HEK293 (cell line): ENCODE measurements at regions not wholly inside any gene's neighbourhood (a gene's known extent, or its start where the extent isn't known, plus 50 kb on each side); places are given as distances from the start of the nearest gene placed in this dataset.

Source experiments
- CTCF ChIA-PET: fragments of 350-600 bp; formaldehyde crosslinking; extraction: SDS; loops from one replicate; lab custom pipeline; 2021; ENCODE audit warnings: antibody characterized with exemption; lab: Yijun Ruan, JAX
- POLR2A ChIA-PET: fragments of 300-600 bp; formaldehyde crosslinking; extraction: SDS; loops from one replicate; lab custom pipeline; 2020; ENCODE audit warnings: antibody characterized with exemption, inconsistent platforms; lab: Yijun Ruan, JAX
- H3K27ac ChIP-seq: fragments of 200-500 bp; sonication (Bioruptor generic); 2 replicates; pipeline ENCODE4 v1.5.1; 2014; ENCODE audit warnings: low read depth, low read length, control low read depth, inconsistent platforms; ENCODE audit errors: extremely low read depth
- H3K36me3 ChIP-seq, 2 experiments: fragments of 200-500 bp in 1 of 2; sonication (Bioruptor generic) in 1 of 2; 1 replicate in 1 of 2; 2 replicates in 1 of 2; pipeline ENCODE4 v1.5.1; 2014 to 2017; ENCODE audit warnings: inconsistent platforms in 2 of 2, low read length in 2 of 2; ENCODE audit not compliant: control insufficient read depth in 2 of 2, insufficient read depth in 1 of 2
- H3K4me1 ChIP-seq: fragments of 200-500 bp; sonication (Bioruptor generic); 2 replicates; pipeline ENCODE4 v1.5.1; 2014; ENCODE audit warnings: mild to moderate bottlenecking, low read length, inconsistent platforms; ENCODE audit not compliant: control insufficient read depth, insufficient read depth
- H3K4me3 ChIP-seq: 2 replicates; pipeline ENCODE4 v1.5.1; 2011; ENCODE audit warnings: low read depth, mild to moderate bottlenecking, control low read depth, low read length, moderate library complexity
- H3K9me3 ChIP-seq: fragments of 200-500 bp; sonication (Bioruptor generic); 2 replicates; pipeline ENCODE4 v1.5.1; 2014; ENCODE audit warnings: low read depth, low read length, inconsistent platforms; ENCODE audit not compliant: control insufficient read depth, insufficient read depth
- GFI1B ChIP-seq: fragments of 450-650 bp; formaldehyde crosslinking; IDR thresholded peaks from 2 replicates; pipeline ENCODE4 v1.5.1; 2016; ENCODE audit warnings: missing biosample characterization, missing genetic modification characterization
- GLI2 ChIP-seq: fragments of 450-650 bp; formaldehyde crosslinking; IDR thresholded peaks from 2 replicates; pipeline ENCODE4; 2017; ENCODE audit warnings: missing biosample characterization, missing genetic modification characterization, low read depth, borderline replicate concordance
- ZBTB48 ChIP-seq: fragments of 450-650 bp; formaldehyde crosslinking; IDR thresholded peaks from 2 replicates; pipeline ENCODE4 v1.5.1; 2016; ENCODE audit warnings: missing biosample characterization, missing genetic modification characterization
- ZNF114 ChIP-seq: fragments of 450-650 bp; formaldehyde crosslinking; IDR thresholded peaks from 2 replicates; pipeline ENCODE4 v1.5.0; 2017; ENCODE audit warnings: missing biosample characterization, missing genetic modification characterization
- ZNF24 ChIP-seq: fragments of 450-650 bp; formaldehyde crosslinking; IDR thresholded peaks from 2 replicates; pipeline ENCODE4 v1.5.1; 2016; ENCODE audit warnings: missing biosample characterization, missing genetic modification characterization
- ZNF394 ChIP-seq: fragments of 450-650 bp; formaldehyde crosslinking; IDR thresholded peaks from 2 replicates; pipeline ENCODE4 v1.5.1; 2016; ENCODE audit warnings: missing biosample characterization, missing genetic modification characterization, mild to moderate bottlenecking, moderate library complexity, borderline replicate concordance
- ZNF514 ChIP-seq: fragments of 450-650 bp; formaldehyde crosslinking; IDR thresholded peaks from 2 replicates; pipeline ENCODE4 v1.5.1; 2016; ENCODE audit warnings: missing biosample characterization, missing genetic modification characterization
- ZNF571 ChIP-seq: fragments of 450-650 bp; formaldehyde crosslinking; IDR thresholded peaks from 2 replicates; pipeline ENCODE4 v1.5.0; 2017; ENCODE audit warnings: missing biosample characterization, missing genetic modification characterization
- ZNF610 ChIP-seq: fragments of 450-650 bp; formaldehyde crosslinking; IDR thresholded peaks from 2 replicates; pipeline ENCODE4 v1.5.1; 2016; ENCODE audit warnings: missing biosample characterization, missing genetic modification characterization, borderline replicate concordance
- ZNF76 ChIP-seq: fragments of 450-650 bp; formaldehyde crosslinking; IDR thresholded peaks from 2 replicates; pipeline ENCODE4; 2016; ENCODE audit warnings: low read depth, missing biosample characterization, missing genetic modification characterization, borderline replicate concordance
- TF ChIP-seq, protein P1 (sequence below): fragments of 450-650 bp; formaldehyde crosslinking; IDR thresholded peaks from 2 replicates; pipeline ENCODE4 v1.5.1; 2017; ENCODE audit warnings: missing biosample characterization, missing genetic modification characterization
- TF ChIP-seq, protein P2 (sequence below): IDR thresholded peaks from 2 replicates; pipeline ENCODE4 v1.6.1; 2011; ENCODE audit warnings: mild to moderate bottlenecking, low read depth, low read length, borderline replicate concordance
- TF ChIP-seq, protein P3 (sequence below): fragments of 450-650 bp; formaldehyde crosslinking; IDR thresholded peaks from 2 replicates; pipeline ENCODE4; 2016; ENCODE audit warnings: missing biosample characterization, missing genetic modification characterization
- TF ChIP-seq, protein P4 (sequence below): fragments of 450-650 bp; formaldehyde crosslinking; conservative IDR thresholded peaks from 2 replicates; pipeline ENCODE4 v1.5.1; 2016; ENCODE audit warnings: low read depth, missing biosample characterization, missing genetic modification characterization
- TF ChIP-seq, protein P5 (sequence below): fragments of 450-650 bp; IDR thresholded peaks from 2 replicates; pipeline ENCODE4 v1.5.1; 2018; ENCODE audit warnings: missing biosample characterization, missing genetic modification characterization
- TF ChIP-seq, protein P6 (sequence below): fragments of 450-650 bp; formaldehyde crosslinking; IDR thresholded peaks from 2 replicates; pipeline ENCODE4 v1.5.1; 2016; ENCODE audit warnings: missing biosample characterization, missing genetic modification characterization
- TF ChIP-seq, protein P7 (sequence below): fragments of 450-650 bp; formaldehyde crosslinking; IDR thresholded peaks from 2 replicates; pipeline ENCODE4 v1.5.1; 2016; ENCODE audit warnings: missing biosample characterization, missing genetic modification characterization, borderline replicate concordance

DNA sequence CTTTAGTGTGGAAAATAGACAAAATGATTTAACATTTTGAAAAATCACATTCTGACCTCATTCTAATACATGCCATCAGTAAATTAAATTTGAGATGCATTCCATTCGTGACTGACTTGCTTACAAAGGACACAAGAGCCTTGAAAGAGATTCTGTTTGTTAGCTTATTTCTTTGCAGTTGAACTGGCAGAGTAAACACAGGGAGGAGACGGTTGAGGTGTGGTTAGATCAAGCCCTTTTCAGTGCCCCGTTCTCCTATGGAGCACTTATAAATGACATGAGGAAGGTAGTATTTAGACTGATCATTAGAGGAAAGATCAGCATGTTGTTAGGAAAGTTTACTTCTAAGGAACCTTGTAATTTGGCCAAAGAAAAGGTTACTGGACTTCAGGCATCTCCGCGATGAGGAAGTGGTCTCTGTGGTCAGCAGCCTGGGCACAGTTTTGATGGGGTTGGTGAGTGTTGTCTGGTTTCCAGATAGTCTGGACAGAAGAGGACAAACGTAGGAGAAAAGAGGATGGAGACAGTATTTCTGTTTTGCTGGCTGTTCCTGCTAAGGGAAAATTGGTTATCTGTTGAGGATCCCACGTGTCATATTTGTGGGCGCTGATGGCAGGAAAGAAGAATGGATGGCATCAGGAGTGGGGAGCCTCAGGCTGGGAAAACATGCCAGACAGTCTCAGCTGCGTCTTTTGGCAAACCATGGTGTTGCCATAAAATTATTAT is 328.9 kb upstream of the TBL1XR1 start:
- H3K4me3 ChIP-seq, result no peak overlapping the region
- H3K9me3 ChIP-seq, result no peaks in the 10 kb centered on the region
- ChIA-PET POLR2A (no interaction called here), CTCF (no interaction called here)
- no peaks in the 10 kb centered on the region for H3K36me3 ChIP-seq
- TF ChIP-seq ZNF24 (tag by site-specific recombination) (no peak), ZNF514 (no peak), ZNF610 (no peak), ZNF394 (tag by site-specific recombination) (no peak), GLI2 (tag by site-specific recombination) (no peak), ZNF76 (tag by site-specific recombination) (no peak), ZBTB48 (tag by site-specific recombination) (no peak), ZNF571 (tag by site-specific recombination) (no peak), ZNF114 (tag by site-specific recombination) (no peak), GFI1B (tag by site-specific recombination) (no peak)
- TF ChIP-seq, protein P1, sequence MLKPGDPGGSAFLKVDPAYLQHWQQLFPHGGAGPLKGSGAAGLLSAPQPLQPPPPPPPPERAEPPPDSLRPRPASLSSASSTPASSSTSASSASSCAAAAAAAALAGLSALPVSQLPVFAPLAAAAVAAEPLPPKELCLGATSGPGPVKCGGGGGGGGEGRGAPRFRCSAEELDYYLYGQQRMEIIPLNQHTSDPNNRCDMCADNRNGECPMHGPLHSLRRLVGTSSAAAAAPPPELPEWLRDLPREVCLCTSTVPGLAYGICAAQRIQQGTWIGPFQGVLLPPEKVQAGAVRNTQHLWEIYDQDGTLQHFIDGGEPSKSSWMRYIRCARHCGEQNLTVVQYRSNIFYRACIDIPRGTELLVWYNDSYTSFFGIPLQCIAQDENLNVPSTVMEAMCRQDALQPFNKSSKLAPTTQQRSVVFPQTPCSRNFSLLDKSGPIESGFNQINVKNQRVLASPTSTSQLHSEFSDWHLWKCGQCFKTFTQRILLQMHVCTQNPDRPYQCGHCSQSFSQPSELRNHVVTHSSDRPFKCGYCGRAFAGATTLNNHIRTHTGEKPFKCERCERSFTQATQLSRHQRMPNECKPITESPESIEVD (tag by site-specific recombination), result no peak
- TF ChIP-seq, protein P2, sequence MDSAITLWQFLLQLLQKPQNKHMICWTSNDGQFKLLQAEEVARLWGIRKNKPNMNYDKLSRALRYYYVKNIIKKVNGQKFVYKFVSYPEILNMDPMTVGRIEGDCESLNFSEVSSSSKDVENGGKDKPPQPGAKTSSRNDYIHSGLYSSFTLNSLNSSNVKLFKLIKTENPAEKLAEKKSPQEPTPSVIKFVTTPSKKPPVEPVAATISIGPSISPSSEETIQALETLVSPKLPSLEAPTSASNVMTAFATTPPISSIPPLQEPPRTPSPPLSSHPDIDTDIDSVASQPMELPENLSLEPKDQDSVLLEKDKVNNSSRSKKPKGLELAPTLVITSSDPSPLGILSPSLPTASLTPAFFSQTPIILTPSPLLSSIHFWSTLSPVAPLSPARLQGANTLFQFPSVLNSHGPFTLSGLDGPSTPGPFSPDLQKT, result no peak
- TF ChIP-seq, protein P3, sequence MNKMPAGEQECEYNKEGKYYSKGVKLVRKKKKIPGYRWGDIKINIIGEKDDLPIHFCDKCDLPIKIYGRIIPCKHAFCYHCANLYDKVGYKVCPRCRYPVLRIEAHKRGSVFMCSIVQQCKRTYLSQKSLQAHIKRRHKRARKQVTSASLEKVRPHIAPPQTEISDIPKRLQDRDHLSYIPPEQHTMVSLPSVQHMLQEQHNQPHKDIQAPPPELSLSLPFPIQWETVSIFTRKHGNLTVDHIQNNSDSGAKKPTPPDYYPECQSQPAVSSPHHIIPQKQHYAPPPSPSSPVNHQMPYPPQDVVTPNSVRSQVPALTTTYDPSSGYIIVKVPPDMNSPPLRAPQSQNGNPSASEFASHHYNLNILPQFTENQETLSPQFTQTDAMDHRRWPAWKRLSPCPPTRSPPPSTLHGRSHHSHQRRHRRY (tag by site-specific recombination), result no peak
- TF ChIP-seq, protein P4, sequence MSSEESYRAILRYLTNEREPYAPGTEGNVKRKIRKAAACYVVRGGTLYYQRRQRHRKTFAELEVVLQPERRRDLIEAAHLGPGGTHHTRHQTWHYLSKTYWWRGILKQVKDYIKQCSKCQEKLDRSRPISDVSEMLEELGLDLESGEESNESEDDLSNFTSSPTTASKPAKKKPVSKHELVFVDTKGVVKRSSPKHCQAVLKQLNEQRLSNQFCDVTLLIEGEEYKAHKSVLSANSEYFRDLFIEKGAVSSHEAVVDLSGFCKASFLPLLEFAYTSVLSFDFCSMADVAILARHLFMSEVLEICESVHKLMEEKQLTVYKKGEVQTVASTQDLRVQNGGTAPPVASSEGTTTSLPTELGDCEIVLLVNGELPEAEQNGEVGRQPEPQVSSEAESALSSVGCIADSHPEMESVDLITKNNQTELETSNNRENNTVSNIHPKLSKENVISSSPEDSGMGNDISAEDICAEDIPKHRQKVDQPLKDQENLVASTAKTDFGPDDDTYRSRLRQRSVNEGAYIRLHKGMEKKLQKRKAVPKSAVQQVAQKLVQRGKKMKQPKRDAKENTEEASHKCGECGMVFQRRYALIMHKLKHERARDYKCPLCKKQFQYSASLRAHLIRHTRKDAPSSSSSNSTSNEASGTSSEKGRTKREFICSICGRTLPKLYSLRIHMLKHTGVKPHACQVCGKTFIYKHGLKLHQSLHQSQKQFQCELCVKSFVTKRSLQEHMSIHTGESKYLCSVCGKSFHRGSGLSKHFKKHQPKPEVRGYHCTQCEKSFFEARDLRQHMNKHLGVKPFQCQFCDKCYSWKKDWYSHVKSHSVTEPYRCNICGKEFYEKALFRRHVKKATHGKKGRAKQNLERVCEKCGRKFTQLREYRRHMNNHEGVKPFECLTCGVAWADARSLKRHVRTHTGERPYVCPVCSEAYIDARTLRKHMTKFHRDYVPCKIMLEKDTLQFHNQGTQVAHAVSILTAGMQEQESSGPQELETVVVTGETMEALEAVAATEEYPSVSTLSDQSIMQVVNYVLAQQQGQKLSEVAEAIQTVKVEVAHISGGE (tag by site-specific recombination), result no peak
- TF ChIP-seq, protein P5, sequence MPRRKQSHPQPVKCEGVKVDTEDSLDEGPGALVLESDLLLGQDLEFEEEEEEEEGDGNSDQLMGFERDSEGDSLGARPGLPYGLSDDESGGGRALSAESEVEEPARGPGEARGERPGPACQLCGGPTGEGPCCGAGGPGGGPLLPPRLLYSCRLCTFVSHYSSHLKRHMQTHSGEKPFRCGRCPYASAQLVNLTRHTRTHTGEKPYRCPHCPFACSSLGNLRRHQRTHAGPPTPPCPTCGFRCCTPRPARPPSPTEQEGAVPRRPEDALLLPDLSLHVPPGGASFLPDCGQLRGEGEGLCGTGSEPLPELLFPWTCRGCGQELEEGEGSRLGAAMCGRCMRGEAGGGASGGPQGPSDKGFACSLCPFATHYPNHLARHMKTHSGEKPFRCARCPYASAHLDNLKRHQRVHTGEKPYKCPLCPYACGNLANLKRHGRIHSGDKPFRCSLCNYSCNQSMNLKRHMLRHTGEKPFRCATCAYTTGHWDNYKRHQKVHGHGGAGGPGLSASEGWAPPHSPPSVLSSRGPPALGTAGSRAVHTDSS (tag by site-specific recombination), result no peak
- no peaks in the 10 kb centered on the region for H3K4me1 ChIP-seq
- H3K27ac ChIP-seq, result no peak overlapping the region

DNA sequence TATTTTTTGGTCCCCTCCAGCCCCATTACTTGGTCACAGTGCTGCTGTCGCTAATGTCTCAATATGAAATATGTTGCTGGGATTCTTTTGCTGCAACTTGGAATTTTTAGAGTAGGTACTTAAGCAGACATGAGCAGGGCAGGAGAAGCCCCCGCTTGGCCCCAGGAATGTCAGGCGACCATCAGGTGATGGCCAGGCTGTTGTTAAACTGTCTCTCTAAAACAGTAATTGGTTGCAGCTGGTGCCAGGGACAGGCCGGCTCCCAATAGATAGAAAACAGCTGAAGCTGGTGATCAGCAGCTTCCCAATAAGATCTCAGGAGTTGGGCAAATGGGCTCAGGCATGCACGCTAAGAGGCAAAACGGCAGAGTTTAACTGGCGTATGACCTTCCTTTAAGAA is 329.9 kb upstream of the TBL1XR1 start:
- Histone ChIP-seq H3K36me3 (no peaks in the 10 kb centered on the region), H3K27ac (no peak overlapping the region), H3K4me1 (no peaks in the 10 kb centered on the region), H3K4me3 (no peak overlapping the region), H3K9me3 (no peaks in the 10 kb centered on the region)
- CTCF ChIA-PET, result no interaction called here
- POLR2A ChIA-PET, result no interaction called here
- TF ChIP-seq, protein P6, sequence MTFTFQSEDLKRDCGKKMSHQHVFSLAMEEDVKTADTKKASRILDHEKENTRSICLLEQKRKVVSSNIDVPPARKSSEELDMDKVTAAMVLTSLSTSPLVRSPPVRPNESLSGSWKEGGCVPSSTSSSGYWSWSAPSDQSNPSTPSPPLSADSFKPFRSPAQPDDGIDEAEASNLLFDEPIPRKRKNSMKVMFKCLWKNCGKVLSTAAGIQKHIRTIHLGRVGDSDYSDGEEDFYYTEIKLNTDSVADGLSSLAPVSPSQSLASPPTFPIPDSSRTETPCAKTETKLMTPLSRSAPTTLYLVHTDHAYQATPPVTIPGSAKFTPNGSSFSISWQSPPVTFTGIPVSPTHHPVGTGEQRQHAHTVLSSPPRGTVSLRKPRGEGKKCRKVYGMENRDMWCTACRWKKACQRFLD, result no peak
- TF ChIP-seq, protein P7, sequence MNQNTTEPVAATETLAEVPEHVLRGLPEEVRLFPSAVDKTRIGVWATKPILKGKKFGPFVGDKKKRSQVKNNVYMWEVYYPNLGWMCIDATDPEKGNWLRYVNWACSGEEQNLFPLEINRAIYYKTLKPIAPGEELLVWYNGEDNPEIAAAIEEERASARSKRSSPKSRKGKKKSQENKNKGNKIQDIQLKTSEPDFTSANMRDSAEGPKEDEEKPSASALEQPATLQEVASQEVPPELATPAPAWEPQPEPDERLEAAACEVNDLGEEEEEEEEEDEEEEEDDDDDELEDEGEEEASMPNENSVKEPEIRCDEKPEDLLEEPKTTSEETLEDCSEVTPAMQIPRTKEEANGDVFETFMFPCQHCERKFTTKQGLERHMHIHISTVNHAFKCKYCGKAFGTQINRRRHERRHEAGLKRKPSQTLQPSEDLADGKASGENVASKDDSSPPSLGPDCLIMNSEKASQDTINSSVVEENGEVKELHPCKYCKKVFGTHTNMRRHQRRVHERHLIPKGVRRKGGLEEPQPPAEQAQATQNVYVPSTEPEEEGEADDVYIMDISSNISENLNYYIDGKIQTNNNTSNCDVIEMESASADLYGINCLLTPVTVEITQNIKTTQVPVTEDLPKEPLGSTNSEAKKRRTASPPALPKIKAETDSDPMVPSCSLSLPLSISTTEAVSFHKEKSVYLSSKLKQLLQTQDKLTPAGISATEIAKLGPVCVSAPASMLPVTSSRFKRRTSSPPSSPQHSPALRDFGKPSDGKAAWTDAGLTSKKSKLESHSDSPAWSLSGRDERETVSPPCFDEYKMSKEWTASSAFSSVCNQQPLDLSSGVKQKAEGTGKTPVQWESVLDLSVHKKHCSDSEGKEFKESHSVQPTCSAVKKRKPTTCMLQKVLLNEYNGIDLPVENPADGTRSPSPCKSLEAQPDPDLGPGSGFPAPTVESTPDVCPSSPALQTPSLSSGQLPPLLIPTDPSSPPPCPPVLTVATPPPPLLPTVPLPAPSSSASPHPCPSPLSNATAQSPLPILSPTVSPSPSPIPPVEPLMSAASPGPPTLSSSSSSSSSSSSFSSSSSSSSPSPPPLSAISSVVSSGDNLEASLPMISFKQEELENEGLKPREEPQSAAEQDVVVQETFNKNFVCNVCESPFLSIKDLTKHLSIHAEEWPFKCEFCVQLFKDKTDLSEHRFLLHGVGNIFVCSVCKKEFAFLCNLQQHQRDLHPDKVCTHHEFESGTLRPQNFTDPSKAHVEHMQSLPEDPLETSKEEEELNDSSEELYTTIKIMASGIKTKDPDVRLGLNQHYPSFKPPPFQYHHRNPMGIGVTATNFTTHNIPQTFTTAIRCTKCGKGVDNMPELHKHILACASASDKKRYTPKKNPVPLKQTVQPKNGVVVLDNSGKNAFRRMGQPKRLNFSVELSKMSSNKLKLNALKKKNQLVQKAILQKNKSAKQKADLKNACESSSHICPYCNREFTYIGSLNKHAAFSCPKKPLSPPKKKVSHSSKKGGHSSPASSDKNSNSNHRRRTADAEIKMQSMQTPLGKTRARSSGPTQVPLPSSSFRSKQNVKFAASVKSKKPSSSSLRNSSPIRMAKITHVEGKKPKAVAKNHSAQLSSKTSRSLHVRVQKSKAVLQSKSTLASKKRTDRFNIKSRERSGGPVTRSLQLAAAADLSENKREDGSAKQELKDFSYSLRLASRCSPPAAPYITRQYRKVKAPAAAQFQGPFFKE, result no peak
